Ishikawa (cell line): ENCODE measurements at regions not wholly inside any gene's neighbourhood (a gene's known extent, or its start where the extent isn't known, plus 50 kb on each side); places are given as distances from the start of the nearest gene placed in this dataset.

Experiments
- CEBPB ChIP-seq: IDR thresholded peaks from 2 replicates; pipeline ENCODE4 v1.6.1; 2012
- CREB1 ChIP-seq: IDR thresholded peaks from 2 replicates; pipeline ENCODE4 v1.6.1; 2012; ENCODE audit warnings: low read depth
- EGR1 ChIP-seq: IDR thresholded peaks from 2 replicates; pipeline ENCODE4 v1.6.1; 2012
- EP300 ChIP-seq: IDR thresholded peaks from 2 replicates; pipeline ENCODE4 v1.6.1; 2012; ENCODE audit warnings: borderline replicate concordance
- FOXM1 ChIP-seq: IDR thresholded peaks from 2 replicates; pipeline ENCODE4 v1.6.1; 2012; ENCODE audit warnings: low read depth, borderline replicate concordance
- NFIC ChIP-seq: IDR thresholded peaks from 2 replicates; pipeline ENCODE4 v1.6.1; 2012
- RAD21 ChIP-seq: IDR thresholded peaks from 2 replicates; pipeline ENCODE4 v1.6.1; 2012; ENCODE audit warnings: low read depth
- TAF1 ChIP-seq: IDR thresholded peaks from 2 replicates; pipeline ENCODE4 v1.6.1; 2012; ENCODE audit warnings: low read depth, mild to moderate bottlenecking
- TCF12 ChIP-seq: IDR thresholded peaks from 2 replicates; pipeline ENCODE4 v1.6.1; 2012; ENCODE audit warnings: low read depth
- TEAD4 ChIP-seq: IDR thresholded peaks from 2 replicates; pipeline ENCODE4 v1.6.1; 2012
- YY1 ChIP-seq: IDR thresholded peaks from 2 replicates; pipeline ENCODE4 v1.6.1; 2012; ENCODE audit warnings: low read depth
- ZBTB7A ChIP-seq: IDR thresholded peaks from 2 replicates; pipeline ENCODE4 v1.6.1; 2012; ENCODE audit warnings: low read depth
- TF ChIP-seq, protein P1 (sequence below): IDR thresholded peaks from 2 replicates; pipeline ENCODE4 v1.6.1; 2012
- TF ChIP-seq, protein P2 (sequence below): IDR thresholded peaks from 2 replicates; pipeline ENCODE4 v1.6.1; 2012; ENCODE audit warnings: low read depth, mild to moderate bottlenecking
- TF ChIP-seq, protein P3 (sequence below): IDR thresholded peaks from 2 replicates; pipeline ENCODE4 v1.6.1; 2012

DNA sequence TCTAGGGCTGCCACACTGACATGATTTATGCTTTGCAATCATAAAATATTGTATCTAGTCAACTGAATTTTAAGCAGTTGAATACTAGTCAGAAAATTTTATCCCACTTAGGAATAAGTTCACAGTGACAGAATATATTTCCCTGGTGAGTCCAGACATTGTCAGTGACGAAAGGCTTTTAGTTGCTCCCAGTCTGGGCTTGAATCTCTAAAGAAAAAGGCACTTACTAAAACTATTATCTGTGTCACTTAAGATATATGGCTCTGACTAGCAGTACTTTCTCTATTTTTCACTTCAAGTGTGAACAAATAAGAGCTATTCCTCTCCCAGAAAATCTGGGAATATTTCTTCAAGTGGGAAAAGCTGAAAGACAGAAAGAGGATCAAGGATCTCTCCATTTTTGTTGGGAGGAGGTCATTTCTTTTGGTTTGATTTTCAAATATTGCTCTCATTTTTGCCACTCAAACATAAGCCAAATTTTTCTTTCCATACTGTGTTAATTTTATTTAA lies 1262.3 kb upstream of the USP15 start:
- TF ChIP-seq CEBPB: no peak
- TF ChIP-seq YY1: no peak
- TF ChIP-seq CREB1: no peak
- no peak for TF ChIP-seq TAF1
- no peak for TF ChIP-seq FOXM1
- TF ChIP-seq TEAD4: no peak

GRCh38 chr12:61009192-61009591 lies 1251.0 kb upstream of the USP15 start:
- TF ChIP-seq TCF12 (no peak), TAF1 (no peak), CREB1 (no peak), ZBTB7A (no peak), NFIC (no peak), EP300 (no peak)
- TF ChIP-seq, protein P1, sequence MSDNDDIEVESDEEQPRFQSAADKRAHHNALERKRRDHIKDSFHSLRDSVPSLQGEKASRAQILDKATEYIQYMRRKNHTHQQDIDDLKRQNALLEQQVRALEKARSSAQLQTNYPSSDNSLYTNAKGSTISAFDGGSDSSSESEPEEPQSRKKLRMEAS: no peak
- TF ChIP-seq, protein P2, sequence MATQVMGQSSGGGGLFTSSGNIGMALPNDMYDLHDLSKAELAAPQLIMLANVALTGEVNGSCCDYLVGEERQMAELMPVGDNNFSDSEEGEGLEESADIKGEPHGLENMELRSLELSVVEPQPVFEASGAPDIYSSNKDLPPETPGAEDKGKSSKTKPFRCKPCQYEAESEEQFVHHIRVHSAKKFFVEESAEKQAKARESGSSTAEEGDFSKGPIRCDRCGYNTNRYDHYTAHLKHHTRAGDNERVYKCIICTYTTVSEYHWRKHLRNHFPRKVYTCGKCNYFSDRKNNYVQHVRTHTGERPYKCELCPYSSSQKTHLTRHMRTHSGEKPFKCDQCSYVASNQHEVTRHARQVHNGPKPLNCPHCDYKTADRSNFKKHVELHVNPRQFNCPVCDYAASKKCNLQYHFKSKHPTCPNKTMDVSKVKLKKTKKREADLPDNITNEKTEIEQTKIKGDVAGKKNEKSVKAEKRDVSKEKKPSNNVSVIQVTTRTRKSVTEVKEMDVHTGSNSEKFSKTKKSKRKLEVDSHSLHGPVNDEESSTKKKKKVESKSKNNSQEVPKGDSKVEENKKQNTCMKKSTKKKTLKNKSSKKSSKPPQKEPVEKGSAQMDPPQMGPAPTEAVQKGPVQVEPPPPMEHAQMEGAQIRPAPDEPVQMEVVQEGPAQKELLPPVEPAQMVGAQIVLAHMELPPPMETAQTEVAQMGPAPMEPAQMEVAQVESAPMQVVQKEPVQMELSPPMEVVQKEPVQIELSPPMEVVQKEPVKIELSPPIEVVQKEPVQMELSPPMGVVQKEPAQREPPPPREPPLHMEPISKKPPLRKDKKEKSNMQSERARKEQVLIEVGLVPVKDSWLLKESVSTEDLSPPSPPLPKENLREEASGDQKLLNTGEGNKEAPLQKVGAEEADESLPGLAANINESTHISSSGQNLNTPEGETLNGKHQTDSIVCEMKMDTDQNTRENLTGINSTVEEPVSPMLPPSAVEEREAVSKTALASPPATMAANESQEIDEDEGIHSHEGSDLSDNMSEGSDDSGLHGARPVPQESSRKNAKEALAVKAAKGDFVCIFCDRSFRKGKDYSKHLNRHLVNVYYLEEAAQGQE: no peak

- TF ChIP-seq CREB1 (no peak), TEAD4 (no peak), RAD21 (no peak), CEBPB (no peak), TCF12 (no peak), EGR1 (no peak), FOXM1 (no peak), YY1 (no peak), ZBTB7A (no peak), EP300 (no peak)
- TF ChIP-seq, protein P2: no peak
- TF ChIP-seq, protein P3, sequence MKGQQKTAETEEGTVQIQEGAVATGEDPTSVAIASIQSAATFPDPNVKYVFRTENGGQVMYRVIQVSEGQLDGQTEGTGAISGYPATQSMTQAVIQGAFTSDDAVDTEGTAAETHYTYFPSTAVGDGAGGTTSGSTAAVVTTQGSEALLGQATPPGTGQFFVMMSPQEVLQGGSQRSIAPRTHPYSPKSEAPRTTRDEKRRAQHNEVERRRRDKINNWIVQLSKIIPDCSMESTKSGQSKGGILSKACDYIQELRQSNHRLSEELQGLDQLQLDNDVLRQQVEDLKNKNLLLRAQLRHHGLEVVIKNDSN: no peak
- TF ChIP-seq, protein P1: no peak
These were observed 1248.3 kb upstream of the USP15 start for GRCh38 chr12:61011767-61012423.

GRCh38 chr12:61018571-61018970 lies 1241.6 kb upstream of the USP15 start:
- TF ChIP-seq FOXM1 (no peak), NFIC (no peak), YY1 (no peak), EP300 (no peak), CEBPB (no peak), ZBTB7A (no peak)

- TF ChIP-seq, protein P1: no peak
- TF ChIP-seq, protein P3: no peak
- no peak for TF ChIP-seq YY1
- no peak for TF ChIP-seq EGR1
- TF ChIP-seq NFIC: no peak
- TF ChIP-seq TAF1: no peak
- TF ChIP-seq EP300: no peak
- TF ChIP-seq, protein P2: no peak
- no peak for TF ChIP-seq CEBPB
- TF ChIP-seq RAD21: no peak
- no peak for TF ChIP-seq ZBTB7A
- no peak for TF ChIP-seq TEAD4
- TF ChIP-seq TCF12: no peak
These were observed 1237.0 kb upstream of the USP15 start for GRCh38 chr12:61023231-61023630.
